Glutamatergic neuron (in vitro differentiated cells): ENCODE measurements at regions not wholly inside any gene's neighbourhood (a gene's known extent, or its start where the extent isn't known, plus 50 kb on each side); places are given as distances from the start of the nearest gene placed in this dataset.

Source experiments
- DNase-seq: peaks from one replicate; pipeline ENCODE4 v3.0.0; 2022
- H3K27ac Mint-ChIP-seq: one replicate; pipeline ENCODE4 v1.8.0; 2020; ENCODE audit warnings: mild to moderate bottlenecking, mixed read lengths, inconsistent platforms; ENCODE audit not compliant: unreplicated experiment
- H3K27me3 Mint-ChIP-seq: one replicate; pipeline ENCODE4 v1.8.0; 2020; ENCODE audit warnings: mild to moderate bottlenecking, moderate library complexity, mixed read lengths, inconsistent platforms; ENCODE audit not compliant: unreplicated experiment
- H3K36me3 Mint-ChIP-seq: one replicate; pipeline ENCODE4 v1.8.0; 2020; ENCODE audit warnings: mild to moderate bottlenecking, mixed read lengths, inconsistent platforms; ENCODE audit not compliant: unreplicated experiment
- H3K4me1 Mint-ChIP-seq: one replicate; pipeline ENCODE4 v1.8.0; 2020; ENCODE audit warnings: mild to moderate bottlenecking, low read depth, mixed read lengths, inconsistent platforms; ENCODE audit not compliant: unreplicated experiment
- H3K4me3 Mint-ChIP-seq: one replicate; pipeline ENCODE4 v1.8.0; 2020; ENCODE audit warnings: mild to moderate bottlenecking, mixed read lengths, inconsistent platforms; ENCODE audit not compliant: unreplicated experiment
- H3K9me3 Mint-ChIP-seq: one replicate; pipeline ENCODE4 v1.8.0; 2020; ENCODE audit warnings: mild to moderate bottlenecking, moderate library complexity, mixed read lengths, inconsistent platforms; ENCODE audit not compliant: unreplicated experiment
- CTCF ChIP-seq: fragments of 200-600 bp; sonication (generic); IDR thresholded peaks from one replicate; pipeline ENCODE4 v1.5.0; 2021; ENCODE audit not compliant: partially characterized antibody, unreplicated experiment

- no peak for TF ChIP-seq CTCF
- peaks cover 20% of the 10 kb centered on the region for H3K36me3 Mint-ChIP-seq
- H3K4me3 Mint-ChIP-seq = no peak overlapping the region
- H3K27ac Mint-ChIP-seq = no peak overlapping the region
- peaks cover 1% of the 10 kb centered on the region for H3K27me3 Mint-ChIP-seq
- peaks cover 12% of the 10 kb centered on the region for H3K4me1 Mint-ChIP-seq
- H3K9me3 Mint-ChIP-seq = no peaks in the 10 kb centered on the region
- DNase-seq = no peak
Observed at GRCh38 chr13:53250977-53251376, 222.4 kb downstream of the OLFM4 start.

- H3K9me3 Mint-ChIP-seq = no peaks in the 10 kb centered on the region
- no peak overlapping the region for H3K27ac Mint-ChIP-seq
- peaks cover 4% of the 10 kb centered on the region for H3K4me1 Mint-ChIP-seq
- H3K27me3 Mint-ChIP-seq = no peaks in the 10 kb centered on the region
- H3K4me3 Mint-ChIP-seq = no peak overlapping the region
- H3K36me3 Mint-ChIP-seq = no peaks in the 10 kb centered on the region
- no peak for DNase-seq
- no peak for TF ChIP-seq CTCF
Observed at GRCh38 chr13:53254500-53254899, 225.9 kb downstream of the OLFM4 start.

- no peak for DNase-seq
- H3K36me3 Mint-ChIP-seq = no peaks in the 10 kb centered on the region
Observed at GRCh38 chr13:53255795-53256194, 227.2 kb downstream of the OLFM4 start.

GRCh38 chr13:53260594-53260993 is 232.0 kb downstream of the OLFM4 start:
- Mint-ChIP-seq H3K9me3 (no peaks in the 10 kb centered on the region), H3K36me3 (no peaks in the 10 kb centered on the region), H3K27ac (no peak overlapping the region), H3K27me3 (no peaks in the 10 kb centered on the region), H3K4me3 (no peak overlapping the region), H3K4me1 (no peaks in the 10 kb centered on the region)
- DNase-seq = no peak
- no peak for TF ChIP-seq CTCF

More at GRCh38 chr13:53255795-53256194, 227.2 kb downstream of the OLFM4 start:
- TF ChIP-seq CTCF = no peak
- no peak overlapping the region for H3K27ac Mint-ChIP-seq
- H3K4me3 Mint-ChIP-seq = no peak overlapping the region
- no peaks in the 10 kb centered on the region for H3K4me1 Mint-ChIP-seq
- no peaks in the 10 kb centered on the region for H3K9me3 Mint-ChIP-seq
- no peaks in the 10 kb centered on the region for H3K27me3 Mint-ChIP-seq

GRCh38 chr13:53264751-53265385 is 236.3 kb downstream of the OLFM4 start:
- peaks cover 5% of the 10 kb centered on the region for H3K9me3 Mint-ChIP-seq
- H3K27me3 Mint-ChIP-seq = no peaks in the 10 kb centered on the region
- TF ChIP-seq CTCF = no peak
- no peak for DNase-seq
- H3K27ac Mint-ChIP-seq = no peak overlapping the region
- no peak overlapping the region for H3K4me3 Mint-ChIP-seq
- H3K36me3 Mint-ChIP-seq = no peaks in the 10 kb centered on the region
- no peaks in the 10 kb centered on the region for H3K4me1 Mint-ChIP-seq
